ENCODE measurements at regions not wholly inside any gene's neighbourhood (a gene's known extent, or its start where the extent isn't known, plus 50 kb on each side); places are given as distances from the start of the nearest gene placed in this dataset.

DNA sequence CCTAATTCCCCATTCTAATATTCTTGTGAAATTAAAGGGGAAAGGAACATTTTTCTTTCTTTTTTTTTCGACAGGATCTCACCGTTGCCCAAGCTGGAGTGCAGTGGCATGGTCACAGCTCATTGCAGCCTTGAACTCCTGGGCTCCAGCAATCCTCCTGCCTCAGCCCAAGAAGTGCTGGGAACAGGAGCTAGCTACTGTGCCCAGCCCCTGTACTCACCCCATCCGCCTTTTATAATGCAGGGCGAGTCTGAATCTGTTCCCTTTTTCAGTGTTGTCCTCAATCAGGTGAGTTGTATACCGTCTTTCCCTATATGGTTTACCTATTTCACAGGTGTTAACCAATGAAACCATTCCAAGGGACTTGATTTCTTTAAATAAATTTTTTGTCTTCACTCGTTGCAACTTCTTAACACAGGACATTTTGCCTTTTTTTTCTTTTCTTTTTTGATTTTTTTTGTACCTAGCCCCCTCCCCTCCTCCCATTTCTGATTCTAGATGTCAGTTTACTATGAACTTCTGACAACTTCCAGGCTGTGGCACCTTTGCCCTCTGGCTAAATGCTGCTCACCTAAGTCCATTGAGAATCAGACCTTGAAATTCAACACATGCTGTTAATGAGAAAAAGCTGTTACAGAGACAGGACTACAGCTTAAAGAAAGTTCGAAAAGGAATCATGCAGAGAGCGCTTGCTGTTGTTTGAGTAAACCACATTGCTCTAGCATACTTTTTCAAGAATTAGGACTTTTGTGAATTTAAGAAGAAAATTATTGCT, 562.1 kb upstream of the KLF12 start:
- ChIA-PET CTCF (no interaction called here), POLR2A (ENCODE audit: low non-redundant PET) (no interaction called here)
- TF ChIP-seq, protein P1, sequence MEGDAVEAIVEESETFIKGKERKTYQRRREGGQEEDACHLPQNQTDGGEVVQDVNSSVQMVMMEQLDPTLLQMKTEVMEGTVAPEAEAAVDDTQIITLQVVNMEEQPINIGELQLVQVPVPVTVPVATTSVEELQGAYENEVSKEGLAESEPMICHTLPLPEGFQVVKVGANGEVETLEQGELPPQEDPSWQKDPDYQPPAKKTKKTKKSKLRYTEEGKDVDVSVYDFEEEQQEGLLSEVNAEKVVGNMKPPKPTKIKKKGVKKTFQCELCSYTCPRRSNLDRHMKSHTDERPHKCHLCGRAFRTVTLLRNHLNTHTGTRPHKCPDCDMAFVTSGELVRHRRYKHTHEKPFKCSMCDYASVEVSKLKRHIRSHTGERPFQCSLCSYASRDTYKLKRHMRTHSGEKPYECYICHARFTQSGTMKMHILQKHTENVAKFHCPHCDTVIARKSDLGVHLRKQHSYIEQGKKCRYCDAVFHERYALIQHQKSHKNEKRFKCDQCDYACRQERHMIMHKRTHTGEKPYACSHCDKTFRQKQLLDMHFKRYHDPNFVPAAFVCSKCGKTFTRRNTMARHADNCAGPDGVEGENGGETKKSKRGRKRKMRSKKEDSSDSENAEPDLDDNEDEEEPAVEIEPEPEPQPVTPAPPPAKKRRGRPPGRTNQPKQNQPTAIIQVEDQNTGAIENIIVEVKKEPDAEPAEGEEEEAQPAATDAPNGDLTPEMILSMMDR (conservative IDR thresholded peaks at IDR 0.05; ENCODE audit: low read depth), result no peak
- DNase-seq (ENCODE audit: low spot score), result no peak
- no peak overlapping the region for H3K27ac ChIP-seq

DNA sequence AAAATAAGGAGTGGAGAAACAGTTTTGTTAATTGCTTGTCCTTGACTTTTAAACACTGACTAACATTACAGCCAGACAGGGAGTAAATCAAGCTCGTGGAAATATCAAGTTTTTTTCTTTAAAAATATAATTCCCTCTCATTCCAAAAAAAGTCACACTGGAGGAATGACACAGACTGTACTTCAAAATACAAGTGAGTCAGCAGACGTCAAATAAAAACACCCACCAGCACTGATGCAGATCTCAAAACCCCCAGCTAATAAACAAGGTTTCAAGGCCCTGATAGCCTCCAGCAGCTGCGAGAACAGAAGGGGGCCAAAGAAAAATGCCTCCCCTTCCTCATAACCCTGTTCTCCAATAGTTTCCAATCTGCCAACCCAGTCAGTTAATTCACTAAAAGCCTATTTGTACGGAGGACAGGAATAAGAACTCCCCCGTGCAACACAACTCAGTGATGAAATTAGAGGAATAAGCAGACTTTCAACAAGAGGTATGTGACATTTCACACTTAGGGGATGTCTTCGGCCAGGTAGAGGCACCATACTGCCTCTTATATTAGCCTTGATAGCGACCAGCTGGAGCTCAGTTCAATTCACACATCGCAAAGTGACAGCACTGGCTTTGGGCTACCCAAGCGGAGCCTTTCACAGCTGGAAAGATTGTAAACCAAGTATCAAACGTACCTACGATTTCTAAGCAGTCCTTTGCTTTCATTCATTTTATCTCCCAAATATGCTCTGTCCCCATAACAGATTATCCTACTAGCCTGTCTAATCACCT, 561.0 kb upstream of the KLF12 start:
- DNase-seq (ENCODE audit: low spot score), result no peak
- ChIA-PET POLR2A (ENCODE audit: low non-redundant PET) (no interaction called here), CTCF (interaction anchor here (0.6 kb wide), 1 partner anchor 118 kb away, joined by 3 read pairs; no protein-coding TSS in a partner anchor)
- TF ChIP-seq, protein P1 (conservative IDR thresholded peaks at IDR 0.05; ENCODE audit: low read depth), result no peak
- H3K27ac ChIP-seq, result no peak overlapping the region

DNA sequence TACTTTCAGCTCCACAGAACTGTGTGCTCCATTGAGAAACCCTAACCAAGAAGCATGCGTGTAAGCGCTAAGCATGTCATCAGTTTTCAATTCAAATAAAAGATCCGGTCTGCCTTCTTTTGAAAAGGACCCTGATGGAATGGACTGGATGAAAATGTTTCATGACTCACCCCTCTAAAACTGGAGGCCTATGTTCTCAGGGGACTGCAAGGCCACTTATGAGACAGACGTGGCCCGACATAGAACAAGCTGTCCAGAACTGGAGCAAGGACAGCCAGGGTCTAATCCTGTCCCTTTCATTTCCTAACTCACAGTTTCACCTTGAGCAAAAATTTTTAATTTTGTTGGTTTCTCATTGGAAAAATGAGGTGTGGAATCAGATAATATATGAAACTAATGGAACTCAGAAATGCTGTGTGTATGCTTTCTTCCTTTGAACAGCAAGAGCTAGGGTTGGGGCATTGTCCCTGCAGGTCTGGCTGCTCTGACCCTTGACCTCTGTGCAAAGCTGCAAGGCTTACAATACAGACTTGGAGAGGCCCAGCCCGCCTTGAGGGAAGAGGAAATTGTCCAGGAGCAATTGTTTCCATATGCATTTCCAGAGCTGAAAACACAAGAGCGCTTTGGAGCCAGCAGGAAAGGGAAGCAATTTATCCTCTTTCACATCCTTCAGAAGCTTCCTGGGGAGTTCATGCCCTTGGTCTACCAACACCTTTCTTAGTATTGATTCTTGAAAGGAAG, 553.4 kb upstream of the KLF12 start:
- TF ChIP-seq, protein P1 (conservative IDR thresholded peaks at IDR 0.05; ENCODE audit: low read depth), result no peak
- H3K27ac ChIP-seq, result no peak overlapping the region
- POLR2A ChIA-PET (ENCODE audit: low non-redundant PET), result no interaction called here
- no peak for DNase-seq (ENCODE audit: low spot score)
- CTCF ChIA-PET, result no interaction called here

DNA sequence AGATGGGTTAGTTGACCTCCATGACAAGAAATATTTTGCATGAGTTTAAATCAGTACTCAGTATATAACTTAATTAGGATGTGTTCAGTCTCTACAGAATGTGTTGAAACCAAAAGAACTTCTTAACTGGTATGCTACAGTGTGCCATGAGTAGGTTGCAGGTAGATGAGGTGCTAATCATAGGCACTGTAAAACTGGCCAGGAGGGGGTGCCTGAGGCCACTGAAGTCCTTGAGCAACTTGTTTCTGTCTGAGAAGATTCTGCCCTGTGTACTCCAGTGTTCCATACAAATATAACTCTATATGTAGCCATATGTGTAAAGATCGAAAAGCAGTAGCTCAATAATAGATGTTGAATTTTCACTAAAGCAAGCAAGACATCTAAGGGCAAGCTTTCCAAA, 549.2 kb upstream of the KLF12 start:
- TF ChIP-seq, protein P1 (conservative IDR thresholded peaks at IDR 0.05; ENCODE audit: low read depth), result no peak
- CTCF ChIA-PET, result no interaction called here
- DNase-seq (ENCODE audit: low spot score), result no peak
- POLR2A ChIA-PET (ENCODE audit: low non-redundant PET), result no interaction called here
- H3K27ac ChIP-seq, result no peak overlapping the region

DNA sequence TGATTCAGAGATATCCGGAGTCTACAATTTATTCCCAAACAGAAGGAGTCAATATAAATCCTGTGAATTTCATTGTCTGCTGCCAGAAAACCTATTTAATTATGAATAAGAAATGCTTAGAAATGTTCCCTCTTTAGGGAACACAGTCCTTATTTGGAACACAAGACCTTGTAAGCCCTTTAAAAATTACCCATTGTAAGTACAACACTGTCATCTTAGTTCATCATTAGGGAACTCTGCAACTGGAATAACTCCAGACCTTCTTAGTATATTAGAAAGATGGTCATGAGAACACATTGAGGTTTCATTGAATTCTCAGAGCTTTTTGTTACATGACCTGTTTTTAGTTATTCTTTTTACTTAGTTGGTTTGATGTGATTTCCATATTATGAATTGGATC, 548.5 kb upstream of the KLF12 start:
- ChIA-PET CTCF (interaction anchor here (0.7 kb wide), 1 partner anchor 266 kb away, joined by 3 read pairs; no protein-coding TSS in a partner anchor), POLR2A (ENCODE audit: low non-redundant PET) (no interaction called here)
- H3K27ac ChIP-seq, result no peak overlapping the region
- no peak for DNase-seq (ENCODE audit: low spot score)
- TF ChIP-seq, protein P1 (conservative IDR thresholded peaks at IDR 0.05; ENCODE audit: low read depth), result no peak

DNA sequence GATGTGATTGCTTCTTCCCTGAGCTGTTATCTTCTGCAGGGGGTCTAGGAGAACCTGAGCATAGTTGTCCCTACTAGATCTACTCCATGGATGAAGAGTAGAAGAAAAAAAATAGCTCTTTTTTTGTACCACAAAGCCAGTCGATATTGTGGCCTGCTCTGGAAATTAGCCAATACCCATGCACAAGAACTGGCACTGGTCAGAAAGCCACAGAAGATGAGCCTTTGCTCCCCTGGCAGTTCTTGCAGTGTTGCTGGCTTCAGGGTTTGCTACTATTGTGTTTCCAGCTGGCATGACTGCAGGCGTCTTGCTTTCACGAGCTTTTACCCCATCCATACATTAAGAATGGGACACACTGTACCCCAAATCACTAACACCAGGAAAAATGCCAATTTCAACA, 547.7 kb upstream of the KLF12 start:
- ChIA-PET CTCF (interaction anchor here (0.7 kb wide), 1 partner anchor 38 kb away, joined by 5 read pairs; no protein-coding TSS in a partner anchor), POLR2A (ENCODE audit: low non-redundant PET) (no interaction called here)
- DNase-seq (ENCODE audit: low spot score), result no peak
- no peak overlapping the region for H3K27ac ChIP-seq
- TF ChIP-seq, protein P1 (conservative IDR thresholded peaks at IDR 0.05; ENCODE audit: low read depth), result no peak
